Left renal cortex interstitium (tissue), 4 donors: ENCODE measurements at regions not wholly inside any gene's neighbourhood (a gene's known extent, or its start where the extent isn't known, plus 50 kb on each side); places are given as distances from the start of the nearest gene placed in this dataset.

ENCODE experiments used
- DNase-seq, 4 donors: peaks; one replicate each; pipeline ENCODE4 v3.0.0-alpha.2; 2013; ENCODE audit warnings: low read depth in 4 of 4, low spot score in 2 of 4, missing footprints in 1 of 4

- DNase-seq, result no peak
Measured at GRCh38 chr13:86714495-86714894, 915.3 kb upstream of the SLITRK6 start.

GRCh38 chr13:86725105-86725504 lies 925.9 kb upstream of the SLITRK6 start:
- no peak for DNase-seq

- no peak for DNase-seq
Measured at GRCh38 chr13:86729206-86729605, 930.0 kb upstream of the SLITRK6 start.

- no peak for DNase-seq
Measured at GRCh38 chr13:86731987-86732386, 932.8 kb upstream of the SLITRK6 start.

- no peak for DNase-seq
Measured at GRCh38 chr13:86737334-86737932, 933.7 kb upstream of the SLITRK5 start.

GRCh38 chr13:86741762-86742285 lies 929.3 kb upstream of the SLITRK5 start:
- DNase-seq, result no peak

GRCh38 chr13:86757236-86757978 lies 913.8 kb upstream of the SLITRK5 start:
- DNase-seq, result no peak

GRCh38 chr13:86758116-86758515 lies 913.1 kb upstream of the SLITRK5 start:
- no peak for DNase-seq

- DNase-seq, result no peak
Measured at GRCh38 chr13:86760620-86761019, 910.6 kb upstream of the SLITRK5 start.

- no peak for DNase-seq
Measured at GRCh38 chr13:86765462-86765861, 905.7 kb upstream of the SLITRK5 start.

- DNase-seq, result no peak
Measured at GRCh38 chr13:86788616-86789015, 882.6 kb upstream of the SLITRK5 start.

- no peak for DNase-seq
Measured at GRCh38 chr13:86792153-86792651, 879.0 kb upstream of the SLITRK5 start.

- DNase-seq, result no peak
Measured at GRCh38 chr13:86795858-86796257, 875.3 kb upstream of the SLITRK5 start.

- no peak for DNase-seq
Measured at GRCh38 chr13:86810361-86810760, 860.8 kb upstream of the SLITRK5 start.

- no peak for DNase-seq
Measured at GRCh38 chr13:86813198-86813597, 858.0 kb upstream of the SLITRK5 start.

- no peak for DNase-seq
Measured at GRCh38 chr13:86825410-86825809, 845.8 kb upstream of the SLITRK5 start.

- DNase-seq, result no peak
Measured at GRCh38 chr13:86826232-86826631, 844.9 kb upstream of the SLITRK5 start.

- DNase-seq, result no peak
Measured at GRCh38 chr13:86830046-86830445, 841.1 kb upstream of the SLITRK5 start.

- DNase-seq, result no peak
Measured at GRCh38 chr13:86831084-86831483, 840.1 kb upstream of the SLITRK5 start.

GRCh38 chr13:86838411-86839120 lies 832.6 kb upstream of the SLITRK5 start:
- DNase-seq, result no peak

- no peak for DNase-seq
Measured at GRCh38 chr13:86839221-86839620, 832.0 kb upstream of the SLITRK5 start.
